NCI-H748 (cell line): ENCODE measurements at regions not wholly inside any gene's neighbourhood (a gene's known extent, or its start where the extent isn't known, plus 50 kb on each side); places are given as distances from the start of the nearest gene placed in this dataset.

Experiments used
- DNase-seq: peaks from one replicate; lab custom pipeline; 2025; ENCODE audit not compliant: unreplicated experiment; lab: John Stamatoyannopoulos, UW

DNA sequence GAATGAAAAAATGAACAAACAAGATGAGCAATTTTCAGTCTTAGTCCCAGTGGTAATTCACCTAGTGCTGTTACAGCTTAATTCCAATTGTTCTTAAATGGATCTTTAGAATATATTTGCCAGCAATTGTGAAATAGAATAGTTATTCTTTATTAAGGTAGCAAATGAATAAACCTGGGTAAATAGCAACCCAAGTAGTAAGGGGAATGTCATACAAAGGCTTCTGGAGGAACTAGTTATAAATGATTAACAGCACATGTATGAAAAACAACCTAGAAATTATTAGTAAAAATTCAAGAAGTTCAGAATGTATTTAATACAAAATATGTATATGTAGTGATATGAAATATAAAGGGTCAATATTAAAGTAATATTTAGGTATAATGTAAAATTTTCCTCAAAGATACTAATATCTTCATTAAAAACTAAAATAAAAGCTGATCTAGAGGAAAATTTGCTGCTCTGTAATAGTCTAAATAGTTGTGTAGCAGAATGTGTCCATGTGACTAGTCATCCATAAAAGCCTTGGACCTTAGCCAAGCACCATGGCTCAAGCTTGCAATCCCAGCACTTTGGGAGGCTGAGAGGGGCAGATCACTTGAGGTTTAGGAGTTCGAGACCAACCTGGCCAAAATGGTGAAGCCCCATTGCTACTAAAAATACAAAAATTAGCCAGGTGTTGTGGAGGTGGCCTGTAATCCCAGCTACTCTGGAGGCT lies 535.9 kb upstream of the ATXN8OS start:
- DNase-seq: no peak

- DNase-seq: no peak
Observed at GRCh38 chr13:69567514-69567913, 540.1 kb upstream of the ATXN8OS start.

GRCh38 chr13:69566104-69566716 lies 541.4 kb upstream of the ATXN8OS start:
- no peak for DNase-seq

GRCh38 chr13:69565334-69565733 lies 542.3 kb upstream of the ATXN8OS start:
- DNase-seq: peak; percentile 41

DNA sequence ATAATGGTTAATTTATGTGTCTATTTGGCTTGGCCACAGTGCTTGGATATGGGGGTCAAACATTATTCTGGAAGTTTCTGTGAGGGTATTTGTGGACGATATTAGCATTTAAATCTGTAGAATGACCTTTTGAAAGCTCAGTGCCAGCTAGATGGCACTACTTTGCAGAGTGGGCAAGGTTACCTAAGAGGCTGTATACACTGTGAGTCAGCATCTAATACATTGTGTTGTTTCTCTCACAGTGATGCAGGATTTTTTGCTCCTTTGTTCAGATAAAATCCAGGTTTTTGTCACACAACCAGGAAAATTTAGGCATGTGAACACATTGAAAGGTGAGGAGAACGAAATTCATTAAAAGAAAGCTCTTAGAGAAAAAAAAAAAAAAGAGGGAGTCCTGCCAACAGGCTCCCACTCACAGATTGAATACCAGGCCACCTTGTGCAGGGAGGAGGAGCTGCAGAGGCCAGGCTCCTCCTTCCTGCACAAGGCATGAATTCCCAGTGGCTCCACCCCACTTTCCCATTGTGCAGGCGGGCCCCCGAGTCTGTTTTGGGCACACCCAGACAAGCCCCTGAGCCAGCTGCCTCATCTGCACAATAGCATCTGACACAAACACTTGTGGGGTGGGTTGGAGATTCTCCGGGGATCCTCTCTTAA lies 551.0 kb upstream of the ATXN8OS start:
- DNase-seq: no peak

DNA sequence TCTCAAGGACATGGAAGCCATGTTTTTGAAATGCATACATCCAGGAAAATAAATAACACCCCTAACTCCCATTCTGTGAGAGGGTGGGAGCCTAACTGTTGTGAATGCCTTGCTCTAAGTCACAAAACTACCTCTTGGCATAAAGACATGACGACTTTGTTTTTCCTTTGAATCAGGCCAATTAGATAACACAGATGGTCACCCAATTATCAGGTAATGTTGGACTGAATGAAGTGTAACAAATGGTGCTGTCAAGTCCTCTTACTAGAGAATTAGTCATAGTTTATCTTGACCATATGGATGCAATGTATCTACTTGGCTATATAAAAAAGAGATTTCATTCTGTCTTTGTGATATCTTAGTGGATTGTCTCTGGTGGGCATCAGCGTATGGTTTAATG lies 553.6 kb upstream of the ATXN8OS start:
- DNase-seq: peak; percentile 21

DNA sequence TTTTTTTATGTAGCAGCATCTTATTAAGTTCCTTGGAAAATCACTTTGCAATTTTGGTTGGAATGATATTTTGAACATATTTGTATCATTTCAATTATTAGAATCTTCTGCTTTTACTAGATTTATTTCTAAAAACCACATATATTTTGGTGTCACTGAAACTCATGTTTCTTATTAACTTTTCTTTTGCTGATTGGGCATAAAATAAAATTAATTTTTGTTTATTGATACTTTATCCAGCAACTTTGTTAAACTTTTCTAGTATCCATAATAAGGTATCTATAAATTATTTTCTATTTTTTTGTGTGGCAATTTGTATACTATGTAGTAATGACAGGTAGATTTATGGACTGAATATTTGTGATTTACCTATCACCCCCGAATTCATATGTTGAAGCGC lies 556.4 kb upstream of the ATXN8OS start:
- no peak for DNase-seq

GRCh38 chr13:69547780-69548179 lies 559.8 kb upstream of the ATXN8OS start:
- DNase-seq: no peak

DNA sequence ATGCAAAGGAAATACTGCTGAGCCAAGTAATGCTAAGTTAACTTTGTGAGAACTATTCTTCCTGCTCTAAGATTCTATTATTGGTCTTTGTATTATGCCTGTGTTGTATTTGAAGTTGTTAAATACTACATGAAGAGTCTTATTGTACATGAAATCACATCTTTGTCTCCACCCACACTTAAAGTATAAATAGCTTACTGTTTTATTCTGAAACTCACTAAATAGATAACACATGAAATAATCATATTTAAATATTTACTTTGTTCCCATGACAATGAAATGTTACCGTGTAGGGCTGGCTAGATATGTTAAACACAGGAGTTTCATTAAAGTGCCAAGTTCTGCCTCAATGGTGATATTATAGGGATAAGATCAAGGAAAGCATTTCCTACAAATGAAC lies 562.1 kb upstream of the ATXN8OS start:
- DNase-seq: peak; percentile 48

- DNase-seq: no peak
Observed at GRCh38 chr13:69524459-69525150, 583.0 kb upstream of the ATXN8OS start.

DNA sequence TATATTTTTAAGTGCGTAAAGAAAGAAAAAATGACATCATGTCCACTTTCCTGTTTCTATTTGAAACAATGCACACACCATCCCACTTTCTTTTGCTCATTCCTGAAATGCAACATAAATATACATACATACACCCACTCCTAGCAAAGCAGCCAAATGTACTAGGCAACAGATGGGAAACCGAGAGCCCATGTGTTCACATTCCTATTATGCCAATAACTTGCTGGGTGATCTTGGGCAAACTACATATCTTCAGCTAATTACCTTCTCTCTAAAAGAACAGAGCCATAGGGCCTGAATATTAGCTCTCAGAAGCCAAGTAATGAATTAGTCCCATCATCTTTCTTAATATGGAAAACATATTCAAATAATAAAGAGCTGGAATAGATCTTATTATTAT lies 610.6 kb upstream of the ATXN8OS start:
- no peak for DNase-seq

GRCh38 chr13:69495096-69495495 lies 612.5 kb upstream of the ATXN8OS start:
- no peak for DNase-seq

GRCh38 chr13:69487576-69487975 lies 620.0 kb upstream of the ATXN8OS start:
- DNase-seq: no peak

GRCh38 chr13:69485991-69486592 lies 621.5 kb upstream of the ATXN8OS start:
- DNase-seq: no peak

- DNase-seq: no peak
Observed at GRCh38 chr13:69477451-69477850, 630.2 kb upstream of the ATXN8OS start.

DNA sequence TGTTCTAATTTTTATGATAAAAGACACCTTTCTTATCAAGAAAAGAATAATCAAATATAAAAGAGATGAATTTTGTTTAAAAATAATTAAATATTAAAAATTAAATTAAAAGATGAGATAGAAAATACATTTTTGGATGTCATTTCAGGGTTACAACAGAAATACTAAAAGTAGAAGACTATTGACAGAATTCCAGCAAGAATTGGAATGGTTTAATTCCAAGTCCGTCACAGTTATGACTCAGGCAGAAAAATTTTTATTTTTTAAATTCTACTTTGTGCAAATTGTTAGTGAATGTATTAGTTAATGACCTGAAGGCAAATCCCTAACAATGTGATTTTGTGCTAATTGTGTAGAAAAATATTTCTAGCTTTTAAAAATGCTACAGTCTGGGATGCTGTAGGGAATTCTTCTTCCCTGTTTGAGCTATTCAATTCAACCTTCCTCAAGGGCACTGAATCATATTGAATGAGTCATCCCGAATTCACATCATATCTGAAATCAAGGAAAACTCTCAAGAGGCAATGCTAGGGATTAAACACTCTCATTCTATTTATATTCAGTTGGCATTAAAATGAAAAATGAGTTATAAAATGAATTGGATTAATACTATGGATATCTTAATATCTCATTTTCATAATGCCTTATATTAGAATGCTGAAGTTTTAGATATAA lies 633.5 kb upstream of the ATXN8OS start:
- no peak for DNase-seq

- no peak for DNase-seq
Observed at GRCh38 chr13:69468624-69469023, 639.0 kb upstream of the ATXN8OS start.

- DNase-seq: no peak
Observed at GRCh38 chr13:69461397-69461796, 646.2 kb upstream of the ATXN8OS start.

DNA sequence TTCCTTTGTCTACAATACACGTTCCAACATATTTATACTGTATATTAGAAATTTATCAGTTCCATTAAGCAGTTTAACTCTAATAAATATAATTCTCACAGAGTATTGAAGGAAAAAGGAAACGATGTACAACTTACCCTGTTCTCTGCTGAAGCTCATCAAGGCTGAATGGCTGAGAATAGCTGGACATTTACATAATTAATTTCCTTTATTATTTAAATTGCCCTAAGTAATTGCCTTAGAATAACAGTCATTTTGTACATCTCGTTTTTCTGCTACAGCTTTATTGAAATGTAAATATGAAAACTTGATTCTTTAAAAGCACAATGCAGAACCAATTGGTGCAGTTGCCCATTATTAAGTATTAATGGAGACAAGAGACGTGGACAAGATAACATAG lies 648.3 kb upstream of the ATXN8OS start:
- no peak for DNase-seq

DNA sequence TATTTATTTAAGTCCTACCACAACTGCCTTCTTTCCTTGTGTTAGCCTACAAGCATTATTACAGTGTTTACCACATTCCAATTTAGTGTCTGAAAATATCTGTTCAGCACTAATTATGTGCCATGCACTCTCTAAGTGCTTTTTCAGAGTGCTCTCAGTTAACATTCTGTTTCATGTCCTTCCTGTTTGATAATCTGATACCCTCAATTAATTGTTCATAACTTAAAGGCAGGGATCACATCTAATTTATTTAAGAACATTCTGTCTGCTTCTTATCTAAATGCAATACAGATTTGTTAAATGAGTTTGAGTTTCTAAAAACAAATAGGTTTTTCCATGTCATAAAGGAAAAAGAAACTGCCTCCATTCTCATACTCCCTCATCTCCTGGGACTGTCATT lies 649.6 kb upstream of the ATXN8OS start:
- peak; percentile 10 for DNase-seq

GRCh38 chr13:69450245-69450644 lies 657.4 kb upstream of the ATXN8OS start:
- no peak for DNase-seq
